Astrocyte (in vitro differentiated cells and primary cell): ENCODE measurements at regions not wholly inside any gene's neighbourhood (a gene's known extent, or its start where the extent isn't known, plus 50 kb on each side); places are given as distances from the start of the nearest gene placed in this dataset.

ENCODE experiments used
- DNase-seq: peaks from one replicate; pipeline ENCODE4 v3.0.0-alpha.2; 2010; ENCODE audit warnings: low read depth
- FAIRE-seq: peaks from 2 replicates; lab custom pipeline; 2011; peaks lifted over from hg19 to GRCh38; lab: Jason Lieb, UNC
- H2AFZ ChIP-seq: 2 replicates; pipeline ENCODE4 v1.6.0; 2012; ENCODE audit warnings: low read depth, low read length, inconsistent platforms
- H3K27ac ChIP-seq: 2 replicates; pipeline ENCODE4 v1.5.1; 2011; ENCODE audit warnings: low read depth, low read length, inconsistent platforms
- H3K27me3 ChIP-seq: 2 replicates; pipeline ENCODE4 v1.6.0; 2011; ENCODE audit warnings: low read length, inconsistent platforms; ENCODE audit not compliant: insufficient read depth
- H3K36me3 ChIP-seq: 2 replicates; pipeline ENCODE4 v1.5.1; 2011; ENCODE audit warnings: low read length, inconsistent platforms; ENCODE audit not compliant: insufficient read depth
- H3K4me1 ChIP-seq: 2 replicates; pipeline ENCODE4 v1.5.1; 2011; ENCODE audit warnings: low read length, inconsistent platforms; ENCODE audit not compliant: insufficient read depth
- H3K4me2 ChIP-seq: 2 replicates; pipeline ENCODE4 v1.6.0; 2012; ENCODE audit warnings: low read length, inconsistent platforms
- H3K4me3 ChIP-seq: 2 replicates; pipeline ENCODE4 v1.5.1; 2011; ENCODE audit warnings: low read depth, mild to moderate bottlenecking, low read length, inconsistent platforms; ENCODE audit not compliant: insufficient read depth
- H3K79me2 ChIP-seq: 2 replicates; pipeline ENCODE4 v1.6.0; 2012; ENCODE audit warnings: mild to moderate bottlenecking, low read length, inconsistent platforms; ENCODE audit not compliant: insufficient read depth
- H3K9ac ChIP-seq: 2 replicates; pipeline ENCODE4 v1.6.0; 2012; ENCODE audit warnings: mild to moderate bottlenecking, low read length, inconsistent platforms
- H3K9me3 ChIP-seq: 2 replicates; pipeline ENCODE4 v1.5.1; 2012; ENCODE audit warnings: low read depth, mild to moderate bottlenecking, low read length, inconsistent platforms; ENCODE audit not compliant: insufficient read depth
- H4K20me1 ChIP-seq: 2 replicates; pipeline ENCODE4 v1.6.0; 2012; ENCODE audit warnings: low read length, inconsistent platforms; ENCODE audit not compliant: insufficient read depth
- H3K27ac Mint-ChIP-seq: one replicate; pipeline ENCODE4 v1.8.0; 2021; ENCODE audit warnings: mild to moderate bottlenecking, mixed read lengths; ENCODE audit not compliant: unreplicated experiment
- H3K27me3 Mint-ChIP-seq: one replicate; pipeline ENCODE4 v1.8.0; 2021; ENCODE audit warnings: low read depth, mixed read lengths; ENCODE audit not compliant: unreplicated experiment
- H3K36me3 Mint-ChIP-seq: one replicate; pipeline ENCODE4 v1.8.0; 2021; ENCODE audit warnings: low read depth, mixed read lengths; ENCODE audit not compliant: unreplicated experiment
- H3K4me1 Mint-ChIP-seq: one replicate; pipeline ENCODE4 v1.8.0; 2021; ENCODE audit warnings: low read depth, mixed read lengths; ENCODE audit not compliant: unreplicated experiment
- H3K4me3 Mint-ChIP-seq: one replicate; pipeline ENCODE4 v1.8.0; 2021; ENCODE audit warnings: mild to moderate bottlenecking, moderate library complexity, mixed read lengths; ENCODE audit not compliant: unreplicated experiment
- H3K9me3 Mint-ChIP-seq: one replicate; pipeline ENCODE4 v1.8.0; 2021; ENCODE audit warnings: mild to moderate bottlenecking, mixed read lengths; ENCODE audit not compliant: unreplicated experiment
- EZH2 ChIP-seq: IDR thresholded peaks from 2 replicates; pipeline ENCODE4 v1.6.1; 2012; ENCODE audit warnings: mild to moderate bottlenecking, low read length, inconsistent platforms; ENCODE audit not compliant: insufficient read depth
- TF ChIP-seq, protein P1 (sequence below): IDR thresholded peaks from 2 replicates; pipeline ENCODE4 v1.5.1; 2011; ENCODE audit warnings: low read depth, mild to moderate bottlenecking, inconsistent platforms, low read length, moderate library complexity; ENCODE audit not compliant: insufficient read depth

DNA sequence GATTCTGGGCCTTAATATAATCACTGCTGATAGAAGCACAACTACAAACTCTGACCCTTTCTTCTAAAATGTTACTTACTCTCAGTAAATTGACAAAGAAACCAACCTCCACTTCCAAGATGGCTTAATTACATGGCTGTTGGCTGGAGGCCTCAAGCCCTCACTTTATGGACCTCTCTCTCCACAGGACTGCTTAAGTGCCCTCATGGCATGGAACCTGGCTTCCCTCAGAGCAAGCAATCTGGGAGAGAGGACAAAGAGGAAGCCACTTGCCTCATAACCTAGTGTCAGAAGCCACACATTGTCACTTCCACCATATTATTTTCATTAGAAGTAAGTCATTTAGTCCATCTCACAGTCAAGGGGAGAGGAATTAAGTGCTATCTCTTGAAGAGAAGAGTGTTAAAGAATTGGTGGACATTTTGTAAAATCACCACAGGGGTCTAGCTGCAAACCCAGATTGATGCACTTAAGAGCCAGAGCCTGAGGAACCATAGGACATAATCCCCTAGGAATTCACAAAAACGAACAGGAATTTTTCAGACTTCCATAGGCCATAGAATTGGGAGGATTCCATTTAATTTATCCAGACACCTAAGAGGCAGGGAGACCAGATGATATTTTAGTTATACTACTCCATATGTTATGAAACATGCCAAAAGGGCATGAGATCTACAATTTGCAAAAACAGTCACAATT is 97.5 kb upstream of the TNFSF4 start:
- H3K4me3 Mint-ChIP-seq: no peak overlapping the region
- no peak overlapping the region for H3K27ac ChIP-seq
- H3K4me1 ChIP-seq: no peaks in the 10 kb centered on the region
- DNase-seq (no peak), FAIRE-seq (no peak)
- H3K9ac ChIP-seq: no peak overlapping the region
- H3K79me2 ChIP-seq: no peaks in the 10 kb centered on the region
- no peaks in the 10 kb centered on the region for H3K36me3 ChIP-seq
- H3K27me3 ChIP-seq: no peaks in the 10 kb centered on the region
- no peaks in the 10 kb centered on the region for H4K20me1 ChIP-seq
- peaks cover 15% of the 10 kb centered on the region for H3K4me1 Mint-ChIP-seq
- peaks cover 2% of the 10 kb centered on the region for H3K36me3 Mint-ChIP-seq
- H3K9me3 Mint-ChIP-seq: peaks cover 6% of the 10 kb centered on the region
- H3K27ac Mint-ChIP-seq: no peak overlapping the region
- no peaks in the 10 kb centered on the region for H3K27me3 Mint-ChIP-seq
- no peak overlapping the region for H2AFZ ChIP-seq
- TF ChIP-seq, protein P1, sequence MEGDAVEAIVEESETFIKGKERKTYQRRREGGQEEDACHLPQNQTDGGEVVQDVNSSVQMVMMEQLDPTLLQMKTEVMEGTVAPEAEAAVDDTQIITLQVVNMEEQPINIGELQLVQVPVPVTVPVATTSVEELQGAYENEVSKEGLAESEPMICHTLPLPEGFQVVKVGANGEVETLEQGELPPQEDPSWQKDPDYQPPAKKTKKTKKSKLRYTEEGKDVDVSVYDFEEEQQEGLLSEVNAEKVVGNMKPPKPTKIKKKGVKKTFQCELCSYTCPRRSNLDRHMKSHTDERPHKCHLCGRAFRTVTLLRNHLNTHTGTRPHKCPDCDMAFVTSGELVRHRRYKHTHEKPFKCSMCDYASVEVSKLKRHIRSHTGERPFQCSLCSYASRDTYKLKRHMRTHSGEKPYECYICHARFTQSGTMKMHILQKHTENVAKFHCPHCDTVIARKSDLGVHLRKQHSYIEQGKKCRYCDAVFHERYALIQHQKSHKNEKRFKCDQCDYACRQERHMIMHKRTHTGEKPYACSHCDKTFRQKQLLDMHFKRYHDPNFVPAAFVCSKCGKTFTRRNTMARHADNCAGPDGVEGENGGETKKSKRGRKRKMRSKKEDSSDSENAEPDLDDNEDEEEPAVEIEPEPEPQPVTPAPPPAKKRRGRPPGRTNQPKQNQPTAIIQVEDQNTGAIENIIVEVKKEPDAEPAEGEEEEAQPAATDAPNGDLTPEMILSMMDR: no peak
- TF ChIP-seq EZH2: no peak
- no peaks in the 10 kb centered on the region for H3K9me3 ChIP-seq
- no peak overlapping the region for H3K4me2 ChIP-seq
- H3K4me3 ChIP-seq: no peak overlapping the region

DNA sequence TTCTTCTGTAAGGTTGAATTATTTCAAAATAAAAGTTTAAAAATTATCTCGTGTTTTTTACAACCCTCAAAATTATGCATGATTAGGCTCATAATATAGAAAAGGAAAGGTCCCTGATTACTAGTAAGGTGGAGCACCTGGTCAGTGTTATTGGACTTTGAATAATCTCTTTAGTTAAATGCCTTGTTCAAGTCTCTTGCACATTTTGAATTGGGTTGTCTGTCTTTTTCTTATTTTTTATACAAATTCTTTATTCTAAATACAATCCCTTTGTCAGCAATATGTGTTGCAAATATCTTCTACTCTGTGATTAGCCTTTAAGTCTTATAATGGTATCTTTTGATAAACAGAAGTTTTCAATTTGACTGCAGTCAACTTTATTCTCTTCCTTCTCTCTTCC is 100.7 kb upstream of the TNFSF4 start:
- Mint-ChIP-seq H3K36me3 (peaks cover 2% of the 10 kb centered on the region), H3K4me1 (peaks cover 5% of the 10 kb centered on the region), H3K4me3 (no peak overlapping the region), H3K9me3 (peaks cover 11% of the 10 kb centered on the region), H3K27me3 (no peaks in the 10 kb centered on the region), H3K27ac (no peak overlapping the region)
- no peaks in the 10 kb centered on the region for H4K20me1 ChIP-seq
- DNase-seq: no peak
- H3K9ac ChIP-seq: no peak overlapping the region
- H3K9me3 ChIP-seq: no peaks in the 10 kb centered on the region
- no peaks in the 10 kb centered on the region for H3K27me3 ChIP-seq
- H2AFZ ChIP-seq: no peak overlapping the region
- TF ChIP-seq, protein P1: no peak
- TF ChIP-seq EZH2: no peak
- H3K4me3 ChIP-seq: no peak overlapping the region
- H3K4me1 ChIP-seq: no peaks in the 10 kb centered on the region
- no peaks in the 10 kb centered on the region for H3K79me2 ChIP-seq
- H3K4me2 ChIP-seq: no peak overlapping the region
- no peaks in the 10 kb centered on the region for H3K36me3 ChIP-seq
- FAIRE-seq: no peak
- no peak overlapping the region for H3K27ac ChIP-seq

DNA sequence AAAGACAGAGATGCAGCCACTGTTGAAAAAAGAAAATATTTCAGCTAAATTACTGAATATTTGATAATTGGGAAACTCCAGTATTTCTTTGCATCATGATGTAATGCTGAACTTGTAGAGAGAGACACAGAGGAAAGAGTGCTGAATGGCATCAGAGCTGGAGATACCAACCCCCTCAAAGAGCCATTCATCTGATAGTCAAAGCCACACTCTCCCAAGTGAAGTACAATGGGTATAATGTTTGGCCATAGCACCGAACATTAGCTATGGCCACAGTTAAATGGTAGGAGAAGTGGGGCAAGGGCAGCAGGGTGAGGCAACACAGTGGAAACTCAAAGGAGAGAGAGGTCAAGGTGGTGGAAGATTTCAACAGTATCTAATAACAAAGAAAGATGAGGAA is 107.5 kb upstream of the TNFSF4 start:
- Mint-ChIP-seq H3K9me3 (peaks cover 6% of the 10 kb centered on the region), H3K4me3 (no peak overlapping the region), H3K27ac (no peak overlapping the region), H3K4me1 (peaks cover 3% of the 10 kb centered on the region), H3K27me3 (no peaks in the 10 kb centered on the region), H3K36me3 (no peaks in the 10 kb centered on the region)
- no peak for TF ChIP-seq EZH2
- TF ChIP-seq, protein P1: no peak
- H3K9ac ChIP-seq: no peak overlapping the region
- no peak for DNase-seq
- H3K27ac ChIP-seq: no peak overlapping the region
- no peaks in the 10 kb centered on the region for H3K79me2 ChIP-seq
- no peak overlapping the region for H2AFZ ChIP-seq
- H3K36me3 ChIP-seq: no peaks in the 10 kb centered on the region
- no peak for FAIRE-seq
- H3K4me1 ChIP-seq: no peaks in the 10 kb centered on the region
- no peak overlapping the region for H3K4me2 ChIP-seq
- H3K4me3 ChIP-seq: no peak overlapping the region
- no peaks in the 10 kb centered on the region for H4K20me1 ChIP-seq
- no peaks in the 10 kb centered on the region for H3K9me3 ChIP-seq
- H3K27me3 ChIP-seq: no peaks in the 10 kb centered on the region
